Testis (tissue), 2 donors: ENCODE measurements at regions not wholly inside any gene's neighbourhood (a gene's known extent, or its start where the extent isn't known, plus 50 kb on each side); places are given as distances from the start of the nearest gene placed in this dataset.

Experiments
- CTCF ChIP-seq, 3 experiments: fragments of 450-650 bp in 2 of 3; fragments of 200-600 bp in 1 of 3; sonication (generic) in 1 of 3; IDR thresholded peaks; one replicate each; pipeline ENCODE4 v1.5.1; 2016 to 2019; ENCODE audit warnings: antibody characterized with exemption in 3 of 3, mild to moderate bottlenecking in 2 of 3, moderate library complexity in 1 of 3
- POLR2A ChIP-seq: fragments of 450-650 bp; IDR thresholded peaks from one replicate; pipeline ENCODE4 v1.6.1; 2017; ENCODE audit warnings: antibody characterized with exemption, mild to moderate bottlenecking, moderate library complexity

GRCh38 chr2:191620144-191620543 is 57.8 kb upstream of the NABP1 start:
- no peak for TF ChIP-seq POLR2A
- no peak for TF ChIP-seq CTCF (IDR thresholded peaks at IDR 0.05)
